PFSK-1 (cell line): ENCODE measurements at regions not wholly inside any gene's neighbourhood (a gene's known extent, or its start where the extent isn't known, plus 50 kb on each side); places are given as distances from the start of the nearest gene placed in this dataset.

Experiments used
- FOXP2 ChIP-seq: optimal IDR thresholded peaks from 2 replicates; pipeline ENCODE3; 2011; ENCODE audit warnings: borderline replicate concordance, control low read depth, inconsistent platforms; ENCODE audit not compliant: insufficient read depth; ENCODE audit errors: extremely low read length, extremely low read depth
- POLR2AphosphoS5 ChIP-seq: IDR thresholded peaks from 2 replicates; pipeline ENCODE4 v1.6.1; 2012; ENCODE audit warnings: low read depth, mild to moderate bottlenecking, control low read depth, low read length, moderate library complexity
- SIN3A ChIP-seq: IDR thresholded peaks from 2 replicates; pipeline ENCODE4 v1.6.1; 2012; ENCODE audit warnings: mild to moderate bottlenecking, low read length, moderate library complexity, borderline replicate concordance; ENCODE audit not compliant: insufficient read depth
- TAF1 ChIP-seq: IDR thresholded peaks from 2 replicates; pipeline ENCODE4 v1.6.1; 2012; ENCODE audit warnings: low read length, control low read depth, borderline replicate concordance; ENCODE audit not compliant: insufficient read depth
- TF ChIP-seq, protein P1 (sequence below), 2 experiments: IDR thresholded peaks; 2 replicates each; pipeline versions ENCODE4 v1.6.1 to v1.8.0; 2011 to 2012; ENCODE audit warnings: low read depth in 2 of 2, low read length in 2 of 2, control low read depth in 1 of 2, inconsistent platforms in 1 of 2, mild to moderate bottlenecking in 1 of 2, moderate library complexity in 1 of 2; ENCODE audit not compliant: insufficient read depth in 1 of 2

DNA sequence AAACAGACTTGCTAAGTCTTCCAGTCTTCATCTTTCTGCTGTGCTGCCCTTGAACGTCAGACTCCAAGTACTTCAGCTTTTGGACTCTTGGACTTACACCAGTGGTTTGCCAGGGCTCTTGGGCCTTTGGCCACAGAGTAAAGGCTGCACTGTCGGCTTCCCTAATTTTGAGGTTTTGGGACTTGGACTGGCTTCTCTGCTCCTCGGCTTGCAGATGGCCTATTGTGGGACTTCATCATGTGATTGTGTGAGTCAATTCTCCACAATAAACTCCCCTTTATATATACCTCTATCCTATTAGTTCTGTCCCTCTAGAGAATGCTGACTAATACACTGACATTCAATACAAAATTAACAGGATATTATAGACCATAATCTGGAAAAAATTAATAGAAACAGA is 628.1 kb downstream of the PLPP3 start:
- TF ChIP-seq FOXP2 (no peak), POLR2AphosphoS5 (no peak), SIN3A (no peak), TAF1 (no peak)
- TF ChIP-seq, protein P1, sequence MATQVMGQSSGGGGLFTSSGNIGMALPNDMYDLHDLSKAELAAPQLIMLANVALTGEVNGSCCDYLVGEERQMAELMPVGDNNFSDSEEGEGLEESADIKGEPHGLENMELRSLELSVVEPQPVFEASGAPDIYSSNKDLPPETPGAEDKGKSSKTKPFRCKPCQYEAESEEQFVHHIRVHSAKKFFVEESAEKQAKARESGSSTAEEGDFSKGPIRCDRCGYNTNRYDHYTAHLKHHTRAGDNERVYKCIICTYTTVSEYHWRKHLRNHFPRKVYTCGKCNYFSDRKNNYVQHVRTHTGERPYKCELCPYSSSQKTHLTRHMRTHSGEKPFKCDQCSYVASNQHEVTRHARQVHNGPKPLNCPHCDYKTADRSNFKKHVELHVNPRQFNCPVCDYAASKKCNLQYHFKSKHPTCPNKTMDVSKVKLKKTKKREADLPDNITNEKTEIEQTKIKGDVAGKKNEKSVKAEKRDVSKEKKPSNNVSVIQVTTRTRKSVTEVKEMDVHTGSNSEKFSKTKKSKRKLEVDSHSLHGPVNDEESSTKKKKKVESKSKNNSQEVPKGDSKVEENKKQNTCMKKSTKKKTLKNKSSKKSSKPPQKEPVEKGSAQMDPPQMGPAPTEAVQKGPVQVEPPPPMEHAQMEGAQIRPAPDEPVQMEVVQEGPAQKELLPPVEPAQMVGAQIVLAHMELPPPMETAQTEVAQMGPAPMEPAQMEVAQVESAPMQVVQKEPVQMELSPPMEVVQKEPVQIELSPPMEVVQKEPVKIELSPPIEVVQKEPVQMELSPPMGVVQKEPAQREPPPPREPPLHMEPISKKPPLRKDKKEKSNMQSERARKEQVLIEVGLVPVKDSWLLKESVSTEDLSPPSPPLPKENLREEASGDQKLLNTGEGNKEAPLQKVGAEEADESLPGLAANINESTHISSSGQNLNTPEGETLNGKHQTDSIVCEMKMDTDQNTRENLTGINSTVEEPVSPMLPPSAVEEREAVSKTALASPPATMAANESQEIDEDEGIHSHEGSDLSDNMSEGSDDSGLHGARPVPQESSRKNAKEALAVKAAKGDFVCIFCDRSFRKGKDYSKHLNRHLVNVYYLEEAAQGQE (IDR thresholded peaks at IDR 0.05; ENCODE audit: insufficient read depth in 1 of 2, low read depth in 2 of 2, low read length in 2 of 2), result no peak

GRCh38 chr1:55947446-55947845 is 631.9 kb downstream of the PLPP3 start:
- TF ChIP-seq, protein P1 (IDR thresholded peaks at IDR 0.05; ENCODE audit: insufficient read depth in 1 of 2, low read depth in 2 of 2, low read length in 2 of 2), result no peak
- TF ChIP-seq SIN3A (no peak), POLR2AphosphoS5 (no peak), FOXP2 (no peak), TAF1 (no peak)

DNA sequence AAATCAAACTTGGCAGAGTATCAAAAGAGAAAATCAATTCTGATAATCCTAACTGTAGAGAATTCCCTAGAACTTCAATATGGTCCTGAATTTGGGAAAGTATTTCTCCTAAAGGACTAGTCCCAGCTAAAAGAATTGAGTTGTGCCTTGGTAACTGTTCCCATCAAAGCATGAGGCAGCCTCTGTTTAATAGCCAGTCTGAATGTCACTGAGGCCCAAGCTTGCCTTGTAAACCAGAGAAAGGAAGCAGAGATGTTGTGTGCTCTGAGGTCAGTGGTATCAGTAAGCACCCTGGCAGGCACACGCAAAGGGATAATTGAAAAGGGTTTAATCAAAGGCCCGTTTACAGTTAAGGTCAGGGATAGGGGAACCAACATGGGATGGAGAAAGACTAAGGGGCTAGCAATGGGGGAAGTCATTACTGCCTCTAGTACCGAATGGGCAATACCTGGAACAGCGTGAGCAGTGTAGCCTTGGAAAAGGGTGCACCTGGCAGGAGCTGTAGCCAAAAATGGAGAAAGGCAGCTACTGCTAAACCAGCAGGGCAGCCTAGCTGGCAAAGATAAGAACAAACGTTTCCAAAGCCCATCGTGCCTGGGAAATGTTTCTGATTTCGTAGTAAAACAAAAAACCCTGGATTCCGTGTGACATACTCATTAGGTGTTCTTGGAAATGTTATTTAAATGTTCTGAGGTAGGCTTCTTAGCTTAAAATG is 635.5 kb downstream of the PLPP3 start:
- TF ChIP-seq POLR2AphosphoS5 (no peak), FOXP2 (no peak), SIN3A (no peak), TAF1 (no peak)
- TF ChIP-seq, protein P1 (IDR thresholded peaks at IDR 0.05; ENCODE audit: insufficient read depth in 1 of 2, low read depth in 2 of 2, low read length in 2 of 2), result no peak

DNA sequence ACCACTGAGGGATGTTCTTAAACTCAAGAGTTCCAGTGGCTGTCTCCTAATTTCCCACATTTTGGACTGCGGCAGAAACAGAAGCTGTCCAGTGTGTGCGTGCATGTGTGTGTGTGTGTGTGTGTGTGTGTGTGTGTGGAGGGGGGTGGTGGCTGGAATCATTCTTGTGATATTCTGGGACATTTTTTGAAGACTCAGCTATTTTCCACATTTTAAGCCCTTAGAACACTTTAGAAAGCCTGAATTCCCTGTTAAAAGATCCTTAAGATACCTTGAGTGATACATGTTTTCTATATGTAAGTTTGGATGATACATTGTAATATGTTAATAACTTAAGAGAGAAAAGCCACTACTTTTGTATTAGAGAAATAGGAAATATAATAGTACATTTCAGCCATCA is 636.4 kb downstream of the PLPP3 start:
- TF ChIP-seq SIN3A (no peak), TAF1 (no peak), POLR2AphosphoS5 (no peak), FOXP2 (no peak)
- TF ChIP-seq, protein P1 (IDR thresholded peaks at IDR 0.05; ENCODE audit: insufficient read depth in 1 of 2, low read depth in 2 of 2, low read length in 2 of 2), result no peak

DNA sequence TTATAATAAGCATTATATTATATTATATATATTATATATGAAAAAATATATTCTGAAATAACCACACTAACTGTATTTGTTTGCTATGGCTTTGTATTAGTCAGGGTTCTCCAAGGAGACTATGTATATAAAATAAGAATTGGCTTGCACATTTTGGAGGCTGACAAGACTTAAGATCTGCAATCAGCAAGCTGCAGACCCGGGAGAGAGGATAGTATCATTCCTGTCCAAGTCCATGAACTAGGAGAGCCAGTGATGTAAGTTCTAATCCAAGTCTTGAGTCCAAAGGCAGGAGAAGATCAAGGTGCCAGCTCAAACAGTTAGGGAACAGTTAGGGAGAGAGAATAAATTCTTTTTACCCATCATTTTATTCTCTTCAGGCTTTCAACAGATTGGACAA is 639.5 kb downstream of the PLPP3 start:
- TF ChIP-seq, protein P1 (IDR thresholded peaks at IDR 0.05; ENCODE audit: insufficient read depth in 1 of 2, low read depth in 2 of 2, low read length in 2 of 2), result no peak
- TF ChIP-seq FOXP2, result no peak
